Activated CD4-positive, alpha-beta T cell treated with anti-CD3 and anti-CD28 coated beads, Interleukin-2, amount 50 U/mL, for 48 hours (primary cell): ENCODE measurements at regions not wholly inside any gene's neighbourhood (a gene's known extent, or its start where the extent isn't known, plus 50 kb on each side); places are given as distances from the start of the nearest gene placed in this dataset.
A peak's percentile ranks its signal among the peaks of the same experiment; 100 is the strongest.

Experiments
- DNase-seq, 2 experiments: peaks; one replicate each; pipeline ENCODE4 v3.0.0-alpha.2; 2020

- no peak for DNase-seq
These were observed 168.3 kb upstream of the MBL2 start for GRCh38 chr10:52940921-52941320.

- no peak for DNase-seq
These were observed 167.3 kb upstream of the MBL2 start for GRCh38 chr10:52939894-52940293.

- no peak for DNase-seq
These were observed 161.2 kb upstream of the MBL2 start for GRCh38 chr10:52933748-52934147.

GRCh38 chr10:52927678-52928077 is 155.1 kb upstream of the MBL2 start:
- no peak for DNase-seq

GRCh38 chr10:52923520-52923919 is 150.9 kb upstream of the MBL2 start:
- no peak for DNase-seq

- no peak for DNase-seq
These were observed 146.2 kb upstream of the MBL2 start for GRCh38 chr10:52918714-52919305.

- no peak for DNase-seq
These were observed 142.8 kb upstream of the MBL2 start for GRCh38 chr10:52915391-52915790.

- no peak for DNase-seq
These were observed 138.6 kb upstream of the MBL2 start for GRCh38 chr10:52911163-52911562.

- DNase-seq = no peak
These were observed 135.9 kb upstream of the MBL2 start for GRCh38 chr10:52908478-52908877.

- DNase-seq = no peak
These were observed 133.5 kb upstream of the MBL2 start for GRCh38 chr10:52906046-52906445.

GRCh38 chr10:52903397-52903938 is 130.9 kb upstream of the MBL2 start:
- DNase-seq = no peak

- DNase-seq = no peak
These were observed 128.0 kb upstream of the MBL2 start for GRCh38 chr10:52900593-52900992.

- no peak for DNase-seq
These were observed 124.6 kb upstream of the MBL2 start for GRCh38 chr10:52897162-52897561.

- DNase-seq = no peak
These were observed 122.5 kb upstream of the MBL2 start for GRCh38 chr10:52895059-52895458.

GRCh38 chr10:52890281-52890680 is 117.7 kb upstream of the MBL2 start:
- no peak for DNase-seq

- DNase-seq = no peak
These were observed 117.0 kb upstream of the MBL2 start for GRCh38 chr10:52889611-52890010.

GRCh38 chr10:52883996-52884871 is 111.7 kb upstream of the MBL2 start:
- DNase-seq = peak; percentile 2 to 10

- no peak for DNase-seq
These were observed 106.7 kb upstream of the MBL2 start for GRCh38 chr10:52879091-52879807.

- no peak for DNase-seq
These were observed 104.9 kb upstream of the MBL2 start for GRCh38 chr10:52877451-52877850.

- DNase-seq = no peak
These were observed 102.8 kb upstream of the MBL2 start for GRCh38 chr10:52875336-52875735.

- no peak for DNase-seq
These were observed 102.0 kb upstream of the MBL2 start for GRCh38 chr10:52874581-52874980.

GRCh38 chr10:52871191-52871843 is 98.7 kb upstream of the MBL2 start:
- no peak for DNase-seq

GRCh38 chr10:52870562-52870961 is 98.0 kb upstream of the MBL2 start:
- no peak for DNase-seq
